ENCODE measurements at regions not wholly inside any gene's neighbourhood (a gene's known extent, or its start where the extent isn't known, plus 50 kb on each side); places are given as distances from the start of the nearest gene placed in this dataset.

GRCh38 chr16:29314292-29314934 is 92.1 kb downstream of the NPIPB11 start (continued):
- TF ChIP-seq ZMIZ1 (IDR thresholded peaks at IDR 0.05; ENCODE audit: low read depth in 2 of 2, low read length in 2 of 2) = no peak
- TF ChIP-seq SAP30 (IDR thresholded peaks at IDR 0.05; ENCODE audit: borderline replicate concordance, insufficient read depth, low read depth, low read length, poor library complexity, severe bottlenecking) = no peak
- no peak for TF ChIP-seq GTF2B (IDR thresholded peaks at IDR 0.05; ENCODE audit: extremely low read depth, insufficient read length)
- TF ChIP-seq TCF3 (CRISPR knock-in tag; IDR thresholded peaks at IDR 0.05) = no peak
- TF ChIP-seq SMARCA4 (IDR thresholded peaks at IDR 0.05) = no peak
- TF ChIP-seq BCLAF1 (IDR thresholded peaks at IDR 0.05; ENCODE audit: borderline replicate concordance in 1 of 2, control insufficient read depth in 1 of 2, low read depth in 2 of 2, low read length in 1 of 2) = no peak
- TF ChIP-seq ZNF668 (CRISPR knock-in tag; IDR thresholded peaks at IDR 0.05) = no peak

Measured in K562 (cell line).